SH-SY5Y (cell line): ENCODE measurements at regions not wholly inside any gene's neighbourhood (a gene's known extent, or its start where the extent isn't known, plus 50 kb on each side); places are given as distances from the start of the nearest gene placed in this dataset.

Experiments
- GATA2 ChIP-seq: IDR thresholded peaks from 2 replicates; pipeline ENCODE4 v1.6.1; 2011; ENCODE audit warnings: mild to moderate bottlenecking, low read depth, low read length
- GATA3 ChIP-seq: IDR thresholded peaks from 2 replicates; pipeline ENCODE4 v1.6.1; 2011; ENCODE audit warnings: low read depth, mild to moderate bottlenecking, low read length, moderate library complexity

- no peak for TF ChIP-seq GATA2
- no peak for TF ChIP-seq GATA3
These were observed 182.9 kb upstream of the PRKCQ start for GRCh38 chr10:6763001-6763400.
